Kidney capillary endothelial cell (primary cell): ENCODE measurements at regions not wholly inside any gene's neighbourhood (a gene's known extent, or its start where the extent isn't known, plus 50 kb on each side); places are given as distances from the start of the nearest gene placed in this dataset.

Experiments used
- DNase-seq: peaks from one replicate; pipeline ENCODE4 v3.0.0-alpha.2; 2018; ENCODE audit warnings: low spot score

DNA sequence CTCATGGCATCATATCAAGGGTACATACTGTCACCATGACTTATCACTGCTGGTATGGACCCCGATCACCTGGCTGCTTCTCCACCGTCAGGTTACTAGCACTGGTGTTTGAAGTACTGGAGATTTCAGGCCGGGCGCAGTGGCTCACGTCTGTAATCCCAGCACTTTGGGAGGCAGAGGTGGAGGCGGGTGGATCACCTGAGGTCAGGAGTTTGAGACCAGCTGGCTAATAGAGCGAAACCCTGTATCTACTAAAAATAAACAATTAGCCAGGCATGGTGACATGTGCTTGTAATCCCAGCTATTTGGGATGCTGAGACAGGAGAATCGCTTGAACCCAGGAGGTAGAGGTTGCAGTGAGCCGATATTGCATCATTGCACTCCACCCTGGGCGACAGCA, 82.4 kb upstream of the ANO1 start:
- DNase-seq: no peak

DNA sequence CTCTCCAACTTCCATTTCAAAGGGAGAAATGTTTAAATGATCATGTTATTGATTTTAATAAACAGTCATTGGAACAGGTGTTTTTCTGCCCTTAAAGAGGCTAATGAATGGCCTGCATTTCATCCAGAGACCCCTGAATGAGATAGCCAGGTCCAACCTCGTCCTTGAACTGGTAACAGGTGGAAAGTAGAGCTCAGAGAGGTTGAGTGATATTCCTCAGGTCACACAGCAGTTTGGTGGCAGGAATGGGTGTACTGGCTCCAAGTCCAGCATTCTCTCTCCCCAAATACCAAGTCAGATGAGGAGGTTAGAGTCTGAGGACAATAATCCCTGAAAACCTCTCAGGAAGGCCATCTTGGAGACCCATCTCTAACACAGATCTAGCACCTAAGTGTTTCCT, 81.7 kb upstream of the ANO1 start:
- DNase-seq: no peak

DNA sequence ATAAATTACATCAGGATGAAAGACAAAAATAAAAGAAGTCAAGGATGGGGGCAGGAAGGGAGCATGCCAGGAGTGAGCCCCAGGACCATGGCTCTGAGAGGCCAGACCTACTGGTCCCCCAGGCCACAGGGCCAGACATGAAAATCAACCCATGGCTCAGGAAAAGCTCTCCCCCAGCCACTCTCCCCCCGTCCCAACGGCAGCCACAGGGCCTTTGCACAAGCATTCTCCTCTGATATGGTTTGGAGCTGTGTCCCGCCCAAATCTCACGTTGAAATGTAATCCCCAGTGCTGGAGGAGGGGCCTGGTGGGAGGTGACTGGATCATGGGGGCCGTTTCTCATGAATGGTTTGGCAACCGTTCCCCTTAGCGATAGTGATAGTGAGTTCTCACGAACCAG, 80.8 kb upstream of the ANO1 start:
- no peak for DNase-seq

DNA sequence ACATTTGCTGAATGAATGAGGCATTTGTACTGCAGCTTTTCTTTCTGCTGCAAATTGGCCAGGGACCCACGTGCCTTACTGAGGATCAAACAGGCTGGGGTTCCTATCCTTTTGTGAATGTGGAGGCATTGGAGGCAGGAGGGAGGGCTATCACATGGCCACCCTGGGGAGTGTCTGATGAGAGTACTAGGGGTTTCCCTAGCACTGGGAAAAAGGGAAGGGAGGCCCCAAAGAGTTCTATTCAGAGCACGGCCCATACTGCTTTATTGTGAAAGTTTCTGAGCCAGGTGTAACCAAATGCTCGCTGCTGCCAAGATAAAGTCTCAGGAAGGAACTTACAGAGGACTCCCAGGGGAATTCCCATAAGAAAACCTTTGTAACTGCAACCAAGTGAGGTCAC, 78.4 kb upstream of the ANO1 start:
- DNase-seq: no peak

DNA sequence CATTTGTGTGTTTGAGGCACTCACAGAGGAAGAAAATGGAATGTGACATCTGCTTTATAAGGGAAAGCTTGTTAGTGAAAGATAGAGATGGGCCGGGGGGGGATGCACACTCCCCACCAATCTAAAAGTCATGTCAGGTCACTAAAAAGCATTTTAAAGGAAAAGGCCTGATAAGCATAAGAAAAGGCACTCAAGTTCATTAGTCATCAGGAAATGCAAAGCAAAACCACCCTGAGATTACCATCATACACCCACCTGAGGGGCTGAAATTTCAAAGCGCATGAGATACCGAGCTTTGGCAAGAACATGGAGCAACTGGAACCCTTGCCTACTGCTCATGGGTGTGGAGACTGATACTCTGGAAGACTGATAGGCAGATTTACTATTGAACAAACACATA, 77.9 kb upstream of the ANO1 start:
- no peak for DNase-seq

DNA sequence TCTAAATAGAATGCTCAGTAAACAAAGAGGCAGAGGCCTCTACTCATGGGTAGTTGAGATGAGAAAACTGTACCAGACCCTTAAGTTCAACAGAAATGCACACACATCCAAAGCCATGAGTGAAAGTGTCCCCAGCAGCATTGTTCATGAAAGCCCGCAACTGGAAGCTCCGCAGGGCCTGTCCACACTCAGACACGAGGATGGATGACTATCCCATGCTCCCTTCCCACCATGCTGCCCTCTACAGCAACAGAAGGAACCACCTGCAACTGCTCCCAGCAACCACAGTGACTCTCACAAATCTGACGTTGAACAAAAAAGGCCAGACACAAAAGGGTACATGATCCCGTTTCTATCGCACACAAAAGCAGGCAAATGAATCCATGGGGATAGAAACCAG, 76.9 kb upstream of the ANO1 start:
- DNase-seq: no peak

DNA sequence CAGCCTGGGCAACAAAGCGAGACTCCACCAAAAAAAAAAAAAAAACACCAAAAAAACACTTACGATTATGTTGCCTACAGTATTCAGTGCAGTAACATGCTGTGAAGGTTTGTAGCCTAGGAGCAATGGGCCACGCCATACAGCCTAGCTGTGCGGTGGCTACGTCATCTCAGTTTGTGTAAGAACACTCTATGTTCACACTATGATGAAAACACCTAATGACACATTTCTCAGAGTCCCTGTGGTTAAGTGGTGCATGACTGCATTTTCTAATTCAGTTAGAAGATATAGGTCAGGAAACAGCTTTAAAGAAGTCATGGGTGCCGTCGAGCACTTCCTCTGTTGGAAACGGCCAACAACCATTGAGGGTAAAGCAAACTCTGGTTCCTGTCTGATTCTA, 75.7 kb upstream of the ANO1 start:
- no peak for DNase-seq

DNA sequence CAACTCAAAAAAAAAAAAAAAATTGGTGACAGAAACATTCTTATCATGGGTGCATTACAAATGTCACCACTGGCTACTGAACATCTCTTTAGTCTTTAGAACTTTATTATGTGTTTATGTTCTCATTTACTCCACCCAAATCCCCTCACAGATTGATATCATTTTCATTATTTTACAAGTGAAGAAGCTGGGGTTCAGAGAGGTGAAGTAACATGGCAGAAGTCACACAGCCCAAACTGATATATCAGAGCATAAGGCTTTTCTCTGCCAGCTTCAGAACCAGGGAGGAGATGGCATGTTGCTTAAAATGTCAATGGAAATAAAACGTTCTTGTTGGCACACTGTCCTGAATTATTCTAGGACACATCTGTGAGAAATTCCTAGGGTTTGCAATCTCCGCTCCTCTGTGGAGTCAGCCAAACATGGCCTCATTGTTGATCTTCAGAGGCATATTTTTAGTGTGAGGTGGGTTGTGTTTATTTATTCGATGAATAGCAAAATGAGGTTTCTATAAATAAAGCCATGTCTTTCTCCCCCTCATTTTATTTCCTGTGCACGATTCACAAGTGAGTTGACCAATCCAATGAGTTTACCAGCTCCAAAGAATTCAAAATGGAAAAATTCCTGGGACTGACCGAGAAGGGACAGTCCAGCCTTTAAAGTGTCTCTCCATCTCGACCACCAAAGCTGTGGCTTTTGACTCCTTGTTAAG, 72.9 kb upstream of the ANO1 start:
- DNase-seq: no peak

DNA sequence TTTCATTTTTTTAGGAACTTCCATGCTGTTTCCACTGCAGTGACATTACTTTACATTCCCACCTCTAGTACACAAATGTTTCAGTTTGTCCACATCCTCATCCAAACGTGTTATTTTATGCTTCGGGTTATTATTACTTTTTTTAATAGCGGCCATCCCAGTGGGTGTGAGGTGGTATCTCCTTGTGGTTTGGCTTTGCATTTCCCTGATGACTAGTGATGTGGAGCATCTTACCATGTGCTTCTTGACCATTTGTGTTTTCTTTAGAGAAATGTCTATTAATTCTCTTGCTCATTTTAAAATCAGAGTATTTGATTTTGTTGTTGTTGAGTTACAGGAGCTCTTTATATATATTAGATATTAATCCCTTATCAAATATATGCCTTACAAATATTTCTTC, 70.3 kb upstream of the ANO1 start:
- DNase-seq: no peak

DNA sequence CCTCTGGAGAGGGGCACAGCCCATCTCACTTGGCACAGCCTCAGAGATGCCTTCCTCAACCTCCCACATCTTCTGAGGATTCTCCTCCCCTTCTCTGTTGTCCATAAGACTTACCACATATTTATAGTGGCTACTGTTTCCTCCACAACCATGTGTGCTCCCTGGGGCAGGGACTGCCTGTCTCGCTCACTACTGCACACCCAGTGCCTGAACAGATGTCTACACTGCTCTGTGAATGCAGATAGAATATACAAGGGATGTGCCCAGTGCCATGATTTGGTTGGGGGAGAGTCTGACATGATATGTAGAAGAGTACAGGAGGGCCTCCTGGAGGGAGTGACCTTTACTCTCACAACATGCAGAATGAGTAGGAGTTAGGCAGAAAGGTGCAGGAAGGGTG, 67.3 kb upstream of the ANO1 start:
- no peak for DNase-seq

DNA sequence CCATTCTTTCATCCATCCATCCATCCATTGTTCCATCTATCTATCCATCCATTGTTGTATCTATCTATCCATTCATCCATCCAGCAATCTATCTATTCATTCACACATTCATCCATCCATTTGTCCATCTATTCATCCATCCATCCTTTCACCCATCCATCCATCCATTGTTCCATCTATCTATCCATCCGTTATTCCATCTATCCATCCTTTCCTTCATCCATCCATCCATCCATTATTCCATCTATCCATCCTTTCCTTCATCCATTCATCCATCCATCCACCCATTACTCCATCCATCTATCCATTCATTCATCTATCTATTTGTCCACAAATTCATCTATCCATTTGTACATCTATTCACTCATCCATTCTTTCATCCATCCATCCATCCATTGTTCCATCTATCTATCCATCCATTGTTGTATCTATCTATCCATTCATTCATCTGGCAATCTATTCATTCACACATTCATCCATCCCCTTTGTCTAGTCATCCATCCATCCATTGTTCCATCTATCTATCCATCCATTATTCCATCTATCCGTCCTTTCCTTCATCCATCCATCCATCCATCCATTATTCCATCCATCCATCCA, 65.9 kb upstream of the ANO1 start:
- DNase-seq: no peak

DNA sequence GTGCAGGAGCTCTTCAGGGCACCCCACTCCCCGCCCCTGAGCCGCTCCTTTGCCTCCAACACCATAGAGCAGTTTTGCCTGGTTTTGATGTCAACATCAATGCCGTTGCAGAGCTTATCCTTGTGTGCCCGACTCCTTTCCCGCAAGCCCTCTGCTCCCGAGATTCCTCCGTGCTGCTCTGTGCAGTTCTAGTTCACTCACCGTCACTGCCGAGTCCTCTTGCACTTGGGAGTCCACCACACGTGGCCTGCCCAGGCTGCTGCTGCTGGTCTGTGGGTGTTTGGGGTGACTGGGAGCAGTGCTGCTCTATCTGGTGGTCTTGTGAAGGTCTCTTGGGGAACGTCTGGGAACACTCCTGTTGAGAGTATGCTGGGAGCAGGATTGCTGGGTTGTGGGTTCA, 63.8 kb upstream of the ANO1 start:
- DNase-seq: no peak

DNA sequence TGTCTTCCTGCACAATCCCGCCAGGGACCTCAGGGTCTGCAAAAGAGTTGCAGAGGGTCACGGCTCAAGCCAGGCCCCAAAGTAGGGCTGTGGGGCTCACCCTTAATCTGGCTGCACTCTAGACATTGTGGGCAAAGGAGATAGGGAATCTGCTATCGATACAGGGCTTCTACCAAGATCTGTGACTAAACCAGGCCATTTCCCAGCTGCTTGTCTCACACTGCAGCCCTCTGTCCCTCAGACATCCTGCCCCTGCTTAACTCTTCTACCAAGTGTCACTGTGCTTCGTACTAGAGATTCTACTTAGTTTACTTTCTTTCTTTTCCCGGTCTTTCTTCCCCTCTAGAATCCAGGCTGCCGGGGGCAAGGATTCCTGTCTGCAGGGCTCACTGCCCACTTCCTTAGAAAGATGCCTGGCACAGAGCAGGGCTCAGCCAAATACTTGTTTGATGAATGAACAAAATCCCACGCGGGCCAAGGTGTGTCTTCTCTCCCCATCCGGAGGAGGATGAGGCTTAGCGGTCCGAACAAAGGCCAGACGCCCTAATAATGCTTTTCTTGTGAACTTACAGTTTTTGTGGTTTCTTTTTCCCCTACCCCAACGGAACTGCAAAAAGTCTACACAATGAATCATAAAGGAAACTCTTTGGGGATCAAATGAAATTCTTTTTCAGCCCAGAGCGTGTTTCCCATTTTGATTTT, 61.3 kb upstream of the ANO1 start:
- peak; percentile 12 for DNase-seq

DNA sequence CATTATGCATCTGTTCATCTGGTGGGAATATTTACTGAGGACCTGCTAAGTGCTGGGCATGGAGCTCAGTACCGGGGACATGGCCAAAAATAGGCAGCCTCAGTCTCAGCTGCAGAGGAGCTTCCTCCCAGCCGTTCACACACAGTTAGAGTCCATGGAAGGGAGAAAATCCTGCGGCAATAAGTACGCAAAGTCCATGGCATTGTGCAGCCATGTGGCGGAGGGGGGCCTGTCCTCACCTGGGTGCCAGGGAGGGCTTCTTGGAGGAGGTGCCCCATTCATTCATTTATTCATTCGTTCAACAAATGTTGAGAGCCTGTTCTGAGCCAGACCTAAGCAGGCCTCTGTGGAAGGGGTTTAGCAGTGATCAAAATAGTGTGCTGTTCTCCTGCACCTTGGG, 59.3 kb upstream of the ANO1 start:
- no peak for DNase-seq

DNA sequence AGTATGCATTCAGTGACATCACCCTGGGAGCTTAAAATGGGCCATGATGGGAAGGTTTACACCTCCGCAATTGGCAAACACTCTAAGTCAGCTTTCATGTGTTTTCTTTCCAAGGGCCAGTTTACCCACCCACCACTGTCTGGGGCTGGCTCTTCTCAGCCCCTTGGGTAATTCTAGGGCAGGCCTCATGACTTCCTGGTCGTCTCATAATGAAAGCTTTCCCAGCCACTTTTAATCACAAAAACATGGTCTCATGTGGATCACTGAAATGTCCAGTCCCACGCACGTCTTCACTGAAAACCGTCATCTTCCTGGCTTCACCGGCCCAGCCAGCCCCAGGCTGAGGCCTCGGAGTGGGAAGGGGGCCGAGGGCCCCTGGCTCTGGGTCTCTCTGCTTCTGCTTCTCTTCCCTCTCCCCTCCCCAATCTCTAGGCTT, 58.5 kb upstream of the ANO1 start:
- no peak for DNase-seq

DNA sequence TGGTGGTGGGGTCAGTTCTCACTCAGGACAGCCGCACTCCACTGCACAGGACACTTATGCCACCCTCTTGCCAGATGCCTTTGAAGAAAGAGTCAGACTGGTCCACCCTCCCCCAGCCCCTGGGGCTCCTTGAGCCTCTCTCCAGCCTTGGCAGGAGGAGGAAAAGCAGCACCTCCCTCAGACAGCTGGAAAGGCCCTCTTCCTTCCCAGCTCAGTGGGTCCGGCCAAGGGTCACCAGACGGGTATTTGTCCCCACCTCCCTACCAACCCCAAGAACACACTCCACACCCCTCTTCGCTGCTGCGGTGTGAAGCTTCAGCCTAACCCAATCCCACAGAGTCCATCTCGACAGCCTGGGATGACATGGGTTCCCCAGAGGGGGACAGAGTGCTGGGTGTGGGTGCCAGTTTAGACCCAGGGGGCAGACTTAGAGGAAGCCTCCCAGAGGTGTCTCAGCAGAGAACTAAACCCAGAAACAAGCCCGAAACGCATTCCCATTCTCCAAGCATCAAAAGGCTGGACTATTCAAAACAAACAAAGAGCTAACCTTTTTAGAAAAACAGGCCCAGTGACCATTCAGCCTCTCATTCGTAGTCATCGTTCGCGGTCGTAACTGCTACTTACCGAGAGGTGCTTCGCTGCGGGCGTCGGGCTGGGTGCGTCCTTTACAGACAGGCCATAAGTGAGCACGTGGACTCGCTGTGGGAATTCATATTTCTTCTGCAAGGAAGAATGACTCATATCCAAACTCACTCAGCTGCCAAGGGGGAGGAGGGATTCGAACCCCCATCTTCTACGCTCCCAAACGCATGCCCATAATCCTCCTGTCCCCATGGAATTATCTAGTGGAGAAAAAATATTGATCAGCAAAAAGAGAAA, 57.5 kb upstream of the ANO1 start:
- DNase-seq: no peak

DNA sequence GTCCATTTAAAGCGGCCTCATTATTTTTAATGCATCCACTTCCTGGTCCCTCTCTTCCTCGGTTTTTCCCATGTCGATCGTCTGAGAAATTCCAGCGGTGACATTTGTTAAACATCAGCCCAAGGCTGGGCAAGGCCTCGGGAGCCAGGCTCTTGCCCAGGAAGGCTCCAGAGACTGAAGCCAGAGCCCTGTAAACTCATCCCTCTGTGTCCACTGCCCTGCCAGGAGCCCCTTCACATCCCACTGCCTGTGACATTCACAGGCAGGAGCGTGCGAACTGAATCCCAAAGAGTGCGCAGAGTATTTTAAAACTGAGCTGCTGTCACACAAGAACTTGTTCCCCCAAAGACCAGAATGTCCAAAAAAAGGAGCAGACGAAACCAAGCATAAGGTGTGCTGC, 56.5 kb upstream of the ANO1 start:
- DNase-seq: no peak

DNA sequence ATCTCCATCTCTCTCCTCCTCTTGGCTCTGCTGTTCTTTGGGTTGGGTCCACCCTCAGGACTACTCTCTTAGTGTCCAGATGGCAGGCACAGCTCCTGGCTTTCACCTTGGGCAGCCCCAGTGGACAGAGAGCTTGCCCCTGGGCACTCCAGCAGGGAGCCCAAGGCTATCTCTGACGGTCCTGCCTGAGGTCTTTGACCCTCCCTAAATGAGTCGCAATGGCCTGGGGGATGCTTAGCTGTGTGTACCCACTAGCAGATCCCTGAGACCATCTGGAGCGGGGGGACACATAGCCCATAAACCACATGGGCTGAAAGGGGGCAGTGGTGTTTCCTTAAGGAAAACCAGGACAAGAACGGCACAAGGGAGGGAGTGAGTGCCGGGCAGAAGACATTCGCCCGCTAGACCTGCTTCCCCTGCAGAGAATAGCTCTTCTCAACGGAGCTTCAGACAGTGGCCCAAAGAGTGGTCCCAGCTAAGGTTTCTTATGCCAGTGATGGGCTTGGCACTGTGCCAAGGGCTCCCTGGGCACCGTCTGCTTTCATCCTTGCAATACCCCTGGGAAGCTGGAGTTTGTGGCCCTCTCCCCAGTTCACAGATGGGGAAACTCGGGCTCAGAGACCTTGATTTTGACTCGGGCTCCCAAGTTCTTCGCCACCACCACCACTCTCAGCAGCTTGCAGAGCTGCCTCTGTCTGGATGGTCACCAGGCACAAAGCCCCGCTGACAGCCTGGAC, 53.9 kb upstream of the ANO1 start:
- no peak for DNase-seq

DNA sequence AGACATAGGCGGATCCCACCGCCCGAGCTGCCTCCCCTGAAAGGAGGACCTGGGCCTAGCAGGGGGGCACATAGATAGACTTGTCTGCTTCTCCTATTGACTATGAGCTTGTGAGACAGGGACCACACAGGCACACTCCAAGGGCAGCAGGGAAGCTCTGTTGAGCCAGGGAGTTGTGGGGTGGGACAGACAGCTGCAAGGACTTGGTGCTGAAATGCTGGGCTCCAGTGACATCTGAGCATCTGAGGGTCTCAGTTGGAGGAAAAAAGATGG, 53.4 kb upstream of the ANO1 start:
- no peak for DNase-seq

DNA sequence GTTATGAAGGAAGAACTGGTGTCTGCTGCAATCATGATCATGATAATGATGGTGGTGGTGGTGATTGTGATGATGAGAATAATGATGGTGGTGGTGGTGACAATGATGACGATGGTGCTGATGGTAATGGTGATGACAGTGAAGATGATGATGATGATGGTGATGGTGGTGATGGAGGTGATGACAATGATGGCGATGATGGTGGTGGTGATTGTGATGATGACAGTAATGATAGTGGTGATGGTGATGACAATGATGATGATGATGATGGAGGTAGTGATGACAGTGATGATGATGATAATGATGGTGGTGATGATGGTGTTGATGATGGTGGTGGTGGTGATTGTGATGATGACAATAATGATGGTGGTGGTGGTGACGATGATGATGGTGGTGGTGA, 52.8 kb upstream of the ANO1 start:
- no peak for DNase-seq

DNA sequence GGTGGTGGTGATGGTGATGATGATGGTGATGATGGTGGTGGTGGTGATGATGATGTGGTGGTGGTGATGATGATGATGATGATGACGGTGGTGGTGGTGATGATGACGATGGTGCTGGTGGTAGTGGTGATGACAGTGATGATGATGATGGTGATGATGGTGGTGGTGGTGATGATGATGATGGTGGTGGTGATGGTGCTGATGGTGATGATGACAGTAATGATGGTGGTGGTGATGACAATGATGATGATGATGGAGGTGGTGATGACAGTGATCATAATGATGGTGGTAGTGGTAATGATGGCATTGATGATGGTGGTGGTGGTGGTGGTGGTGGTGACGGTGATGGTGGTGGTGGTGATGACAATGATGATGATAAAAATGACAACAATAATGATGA, 52.1 kb upstream of the ANO1 start:
- no peak for DNase-seq

DNA sequence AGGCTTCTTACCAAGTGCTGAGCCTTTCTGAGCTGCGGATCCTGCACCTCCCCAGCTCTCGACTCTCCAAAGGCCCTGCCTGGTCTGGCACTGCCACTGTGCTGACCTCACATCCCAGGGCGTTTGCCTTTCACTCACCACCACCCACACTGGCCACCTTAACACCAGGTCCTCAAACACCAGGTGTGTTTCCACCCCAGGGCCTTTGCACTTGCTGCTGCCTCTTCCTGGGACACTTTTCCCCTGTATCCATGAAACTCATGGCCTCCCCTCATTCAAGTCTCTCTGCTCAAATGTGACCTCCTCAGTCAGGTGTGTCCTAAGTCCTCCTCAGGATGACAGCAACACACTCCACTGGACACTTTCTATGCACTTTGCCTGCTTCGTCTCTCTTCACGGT, 51.4 kb upstream of the ANO1 start:
- DNase-seq: no peak
